Caki2 (cell line): ENCODE measurements at regions not wholly inside any gene's neighbourhood (a gene's known extent, or its start where the extent isn't known, plus 50 kb on each side); places are given as distances from the start of the nearest gene placed in this dataset.
A peak's percentile ranks its signal among the peaks of the same experiment; 100 is the strongest.

Experiments used
- DNase-seq: peaks from one replicate; pipeline ENCODE4 v3.0.0-alpha.2; 2015; ENCODE audit warnings: low read depth
- in situ Hi-C: cut with HindIII; loops from 2 replicates; pipeline ENCODE4 v1.10.0; 2016; ENCODE audit warnings: low sequenced_read_pairs, low pct_unique_long_range_greater_than_20kb, mixed read lengths

- no peak for DNase-seq
Observed at GRCh38 chr13:97555034-97555433, 121.1 kb downstream of the RAP2A start.

GRCh38 chr13:97559030-97559429, 125.1 kb downstream of the RAP2A start:
- no peak for DNase-seq

More at GRCh38 chr13:97555034-97555433, 121.1 kb downstream of the RAP2A start:
- in situ Hi-C loops, result no loop called here

GRCh38 chr13:97559981-97560380, 126.0 kb downstream of the RAP2A start:
- in situ Hi-C loops, result no loop called here
- no peak for DNase-seq

More at GRCh38 chr13:97559030-97559429, 125.1 kb downstream of the RAP2A start:
- in situ Hi-C loops, result no loop called here

- in situ Hi-C loops, result no loop called here
- DNase-seq, result no peak
Observed at GRCh38 chr13:97561182-97561581, 127.2 kb downstream of the RAP2A start.

DNA sequence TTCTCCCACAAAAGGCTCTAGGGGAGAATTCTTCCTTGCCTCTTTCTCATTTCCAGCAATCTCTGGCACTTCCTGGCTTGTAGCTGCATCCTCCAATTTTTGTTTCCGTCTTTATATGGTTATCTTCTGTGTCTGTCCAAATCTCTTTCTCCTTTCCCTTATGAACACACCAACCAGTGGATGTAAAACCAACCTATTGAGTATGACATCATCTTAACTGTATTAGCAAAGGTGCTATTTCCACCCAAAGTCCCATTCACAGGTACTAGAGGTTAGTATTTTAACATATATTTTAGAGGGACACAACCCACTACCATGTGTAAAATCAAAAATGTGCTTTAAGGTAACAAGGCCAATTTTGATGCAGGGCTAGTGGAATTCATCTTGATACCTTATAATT, 129.0 kb downstream of the RAP2A start:
- DNase-seq, result no peak
- in situ Hi-C loops, result no loop called here

DNA sequence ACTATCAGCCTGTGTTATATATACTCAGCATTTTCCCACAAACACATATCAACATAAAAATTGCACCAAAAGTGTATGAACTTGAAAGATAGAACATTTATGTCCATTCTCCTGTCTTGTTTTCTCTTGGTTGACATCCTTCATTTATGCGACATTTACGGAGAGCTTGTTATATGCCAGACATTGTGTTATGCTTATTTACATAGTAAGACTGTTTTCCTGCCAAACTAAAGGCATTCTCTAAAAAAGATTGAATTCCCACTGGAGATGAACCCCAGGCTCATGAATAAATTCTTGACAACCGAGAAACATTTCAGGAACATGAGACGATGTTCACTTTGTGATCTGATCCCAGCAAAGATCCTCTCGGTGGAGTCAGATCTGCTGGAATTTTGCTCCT, 131.0 kb downstream of the RAP2A start:
- DNase-seq, result no peak
- in situ Hi-C loops, result no loop called here

GRCh38 chr13:97565906-97566305, 131.9 kb downstream of the RAP2A start:
- in situ Hi-C loops, result no loop called here
- DNase-seq, result no peak

GRCh38 chr13:97566907-97567306, 132.9 kb downstream of the RAP2A start:
- DNase-seq, result no peak

GRCh38 chr13:97567510-97568243, 133.7 kb downstream of the RAP2A start:
- in situ Hi-C loops, result no loop called here
- peak; percentile 3 for DNase-seq

More at GRCh38 chr13:97566907-97567306, 132.9 kb downstream of the RAP2A start:
- in situ Hi-C loops, result no loop called here

- no peak for DNase-seq
- in situ Hi-C loops, result no loop called here
Observed at GRCh38 chr13:97568850-97569249, 134.9 kb downstream of the RAP2A start.

DNA sequence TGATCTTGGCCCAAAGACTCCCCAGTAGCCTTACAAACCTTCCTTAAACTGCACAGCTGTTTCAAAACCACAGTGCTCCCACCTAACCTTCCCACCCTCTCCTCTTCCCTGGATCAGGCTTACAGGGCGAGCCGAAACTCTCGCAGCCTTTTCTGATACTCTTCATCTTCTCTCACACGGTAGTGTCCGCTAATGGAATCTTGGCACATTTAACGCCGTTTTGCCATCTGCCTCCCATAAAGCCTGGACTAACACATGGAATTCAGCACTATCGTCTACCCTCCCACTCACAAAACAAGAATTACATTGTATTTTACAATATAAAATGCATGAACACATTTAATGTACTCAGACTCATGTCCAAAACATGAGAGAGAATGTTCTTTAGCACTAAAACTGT, 135.9 kb downstream of the RAP2A start:
- no peak for DNase-seq
- in situ Hi-C loops, result no loop called here

GRCh38 chr13:97570442-97570841, 136.5 kb downstream of the RAP2A start:
- DNase-seq, result no peak
- in situ Hi-C loops, result no loop called here

DNA sequence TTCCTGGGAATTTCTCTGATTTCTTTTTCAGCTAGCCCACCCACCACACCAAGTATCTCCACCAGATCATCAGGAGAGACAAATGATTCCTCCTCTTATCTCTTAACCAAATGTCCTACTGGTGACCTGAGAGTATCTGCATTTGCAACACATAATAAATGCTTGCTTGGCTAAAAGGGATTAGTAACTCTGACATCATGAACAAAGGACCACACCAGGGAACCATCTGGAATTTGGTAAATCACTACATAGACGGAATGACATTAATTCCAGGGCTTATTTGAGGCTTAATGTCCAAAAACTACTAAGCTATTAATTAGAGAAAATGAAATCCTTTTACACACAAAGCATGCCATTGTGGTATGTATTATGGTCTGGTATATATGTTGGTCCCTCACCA, 139.0 kb downstream of the RAP2A start:
- in situ Hi-C loops, result no loop called here

DNA sequence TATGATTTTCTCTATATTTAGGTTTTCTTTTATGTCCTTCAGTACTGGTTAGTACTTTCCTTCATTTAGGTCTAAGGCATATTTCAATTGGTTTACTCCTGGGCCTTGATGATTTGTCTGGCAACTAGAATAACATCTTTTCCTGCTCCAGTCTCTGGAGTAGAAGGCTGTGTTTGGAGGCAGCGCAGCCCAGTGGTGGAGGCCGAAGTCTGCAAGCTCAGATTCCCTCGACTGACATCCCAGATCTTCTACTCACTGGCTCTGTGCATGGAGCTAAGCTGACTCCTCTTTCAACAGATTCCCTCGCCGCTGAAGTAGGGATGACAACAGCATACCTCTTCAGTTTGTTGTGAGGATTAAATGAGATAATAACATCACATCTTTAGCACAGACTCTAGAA, 141.0 kb downstream of the RAP2A start:
- no peak for DNase-seq
- in situ Hi-C loops, result no loop called here

More for the DNA sequence above, 139.0 kb downstream of the RAP2A start:
- no peak for DNase-seq

DNA sequence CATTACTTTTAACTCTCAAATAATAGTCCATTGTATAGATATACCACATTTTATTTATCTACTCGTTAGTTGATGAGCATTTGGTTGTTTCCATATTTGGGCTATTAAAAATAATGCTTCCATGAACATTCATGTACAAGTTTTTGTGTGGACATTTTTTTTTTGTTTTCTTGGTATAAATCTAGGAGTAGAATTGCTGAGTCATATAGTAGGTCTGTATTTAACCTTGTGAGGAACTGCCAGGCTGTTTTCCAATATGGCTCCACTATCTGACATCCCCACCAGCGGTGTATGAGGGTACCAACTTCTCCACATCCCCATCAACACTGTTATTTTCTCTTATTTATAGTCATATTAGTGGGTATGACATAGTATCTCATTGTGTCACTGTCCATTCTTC, 143.1 kb downstream of the RAP2A start:
- in situ Hi-C loops, result no loop called here
- no peak for DNase-seq

GRCh38 chr13:97582170-97582569, 148.2 kb downstream of the RAP2A start:
- in situ Hi-C loops, result no loop called here
- no peak for DNase-seq

DNA sequence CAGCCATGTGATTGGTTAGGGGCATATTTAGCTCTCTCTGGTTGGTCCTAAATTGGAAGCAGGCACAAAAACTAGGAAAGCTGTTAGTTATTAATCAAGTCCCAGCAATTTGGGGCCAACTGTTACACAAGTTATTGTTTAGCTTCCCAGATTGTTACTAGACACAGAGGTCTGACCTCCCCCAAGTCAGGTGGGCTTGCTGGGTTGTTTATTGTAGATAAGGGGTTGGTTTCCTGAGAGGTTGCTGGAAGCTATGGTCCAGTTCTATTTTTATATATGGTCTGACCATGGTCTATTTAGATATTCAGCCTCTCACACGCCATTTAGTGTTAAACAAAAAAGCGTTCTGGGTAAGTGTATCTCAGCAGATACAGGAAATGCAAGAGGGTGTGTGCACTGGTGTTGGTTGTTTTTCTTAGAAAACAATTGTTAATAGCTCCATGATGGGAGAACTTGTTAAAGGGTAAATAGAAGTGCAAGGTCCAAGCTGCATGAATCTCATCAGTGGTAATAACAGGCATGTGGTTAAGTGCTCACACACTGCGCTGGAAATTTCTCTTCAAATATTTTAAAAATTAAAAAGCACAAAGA, 150.0 kb downstream of the RAP2A start:
- no peak for DNase-seq
- in situ Hi-C loops, result no loop called here

- in situ Hi-C loops, result no loop called here
- DNase-seq, result no peak
Observed at GRCh38 chr13:97586941-97587340, 153.0 kb downstream of the RAP2A start.

DNA sequence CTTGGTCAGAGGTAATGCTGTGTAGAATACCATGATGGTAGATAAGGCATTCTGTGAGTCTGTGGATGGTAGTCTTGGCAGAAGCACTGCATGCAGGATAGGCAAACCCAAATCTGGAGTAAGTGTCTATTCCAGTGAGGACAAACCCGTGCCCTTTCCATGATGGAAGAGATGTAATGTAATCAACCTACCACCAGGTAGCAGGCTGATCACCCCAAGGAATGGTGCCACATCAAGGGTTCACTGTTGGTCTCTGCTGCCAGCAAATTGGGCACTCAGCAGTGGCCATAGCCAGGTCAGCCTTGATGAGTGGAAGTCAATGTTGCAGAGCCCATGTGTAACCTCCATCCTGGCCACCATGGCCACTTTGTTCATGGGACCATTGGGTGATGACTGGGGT, 155.0 kb downstream of the RAP2A start:
- DNase-seq, result no peak
- in situ Hi-C loops, result no loop called here
